CD8-positive, alpha-beta memory T cell (primary cell): ENCODE measurements at regions not wholly inside any gene's neighbourhood (a gene's known extent, or its start where the extent isn't known, plus 50 kb on each side); places are given as distances from the start of the nearest gene placed in this dataset.
A peak's percentile ranks its signal among the peaks of the same experiment; 100 is the strongest.

Source experiments
- CTCF ChIA-PET: fragments of 350-600 bp; sonication (Branson Sonifier 250); formaldehyde crosslinking; loops from one replicate; lab custom pipeline; 2021; ENCODE audit warnings: antibody characterized with exemption; lab: Charles Lee
- POLR2A ChIA-PET: fragments of 350-600 bp; sonication (Branson Sonifier 250); formaldehyde crosslinking; loops from one replicate; lab custom pipeline; 2021; ENCODE audit warnings: antibody characterized with exemption; lab: Charles Lee
- DNase-seq, 5 donors: peaks; one replicate each; pipeline versions ENCODE4 v3.0.0 to v3.0.0-alpha.2; 2020 to 2022; ENCODE audit warnings: mixed read lengths in 1 of 5
- H3K27ac ChIP-seq: one replicate; pipeline ENCODE4 v1.7.0; 2013; ENCODE audit warnings: low read depth, mild to moderate bottlenecking, low read length, moderate library complexity
- H3K27me3 ChIP-seq: 2 replicates; pipeline ENCODE4 v1.7.0; 2013; ENCODE audit warnings: low read length, mild to moderate bottlenecking; ENCODE audit not compliant: insufficient read depth, poor library complexity, severe bottlenecking
- H3K36me3 ChIP-seq: 2 replicates; pipeline ENCODE4 v1.7.0; 2013; ENCODE audit warnings: mild to moderate bottlenecking, low read length, moderate library complexity; ENCODE audit not compliant: insufficient read depth
- H3K4me1 ChIP-seq: 2 replicates; pipeline ENCODE4 v1.7.0; 2013; ENCODE audit warnings: mild to moderate bottlenecking, low read length, moderate library complexity; ENCODE audit not compliant: insufficient read depth
- H3K4me3 ChIP-seq: 2 replicates; pipeline ENCODE4 v1.7.0; 2013; ENCODE audit warnings: mild to moderate bottlenecking, low read length
- H3K9me3 ChIP-seq: 2 replicates; pipeline ENCODE4 v1.7.0; 2013; ENCODE audit warnings: mild to moderate bottlenecking, low read length
- H3K27ac Mint-ChIP-seq, 8 donors: one replicate each; pipeline ENCODE4 v1.8.0; 2020 to 2021; ENCODE audit warnings: mixed read lengths in 8 of 8, mild to moderate bottlenecking in 6 of 8, inconsistent platforms in 3 of 8, moderate library complexity in 3 of 8
- H3K27me3 Mint-ChIP-seq, 2 donors: one replicate each; pipeline ENCODE4 v1.8.0; 2020 to 2021; ENCODE audit warnings: mixed read lengths in 2 of 2, mild to moderate bottlenecking in 1 of 2, moderate library complexity in 1 of 2
- H3K36me3 Mint-ChIP-seq, 3 donors: one replicate each; pipeline ENCODE4 v1.8.0; 2020 to 2021; ENCODE audit warnings: mixed read lengths in 3 of 3, inconsistent platforms in 1 of 3, mild to moderate bottlenecking in 1 of 3
- H3K4me1 Mint-ChIP-seq, 3 donors: one replicate each; pipeline ENCODE4 v1.8.0; 2020 to 2021; ENCODE audit warnings: mixed read lengths in 3 of 3, inconsistent platforms in 1 of 3, mild to moderate bottlenecking in 1 of 3
- H3K4me3 Mint-ChIP-seq, 7 donors: one replicate each; pipeline ENCODE4 v1.8.0; 2020 to 2021; ENCODE audit warnings: mixed read lengths in 7 of 7, mild to moderate bottlenecking in 6 of 7, moderate library complexity in 4 of 7, inconsistent platforms in 2 of 7
- H3K9me3 Mint-ChIP-seq, 5 donors: one replicate each; pipeline ENCODE4 v1.8.0; 2020 to 2022; ENCODE audit warnings: mixed read lengths in 5 of 5, mild to moderate bottlenecking in 3 of 5, moderate library complexity in 2 of 5, inconsistent platforms in 1 of 5

- H3K4me1 Mint-ChIP-seq, result peaks cover 0 to 10% (median 6%) of the 10 kb centered on the region in 3 donors
- Histone ChIP-seq H3K4me1 (no peaks in the 10 kb centered on the region), H3K27me3 (no peaks in the 10 kb centered on the region), H3K27ac (no peak overlapping the region), H3K9me3 (no peaks in the 10 kb centered on the region), H3K4me3 (no peak overlapping the region), H3K36me3 (no peaks in the 10 kb centered on the region)
- no peak for DNase-seq
- no peak overlapping the region for H3K27ac Mint-ChIP-seq
- no peak overlapping the region for H3K4me3 Mint-ChIP-seq
- POLR2A ChIA-PET, result no interaction called here
- peaks cover 3 to 14% (median 4%) of the 10 kb centered on the region in 3 donors for H3K36me3 Mint-ChIP-seq
- CTCF ChIA-PET, result no interaction called here
- peaks cover 11 to 15% of the 10 kb centered on the region in 2 donors for H3K27me3 Mint-ChIP-seq
- peaks cover 0 to 11% (median 4%) of the 10 kb centered on the region in 5 donors for H3K9me3 Mint-ChIP-seq
These were observed 67.3 kb upstream of the STK38L start for GRCh38 chr12:27176765-27177164.

- DNase-seq, result no peak
- POLR2A ChIA-PET, result no interaction called here
These were observed 66.4 kb upstream of the STK38L start for GRCh38 chr12:27177706-27178105.

GRCh38 chr12:27178255-27178654 is 65.8 kb upstream of the STK38L start:
- H3K27ac Mint-ChIP-seq, result no peak overlapping the region
- H3K27ac ChIP-seq, result no peak overlapping the region
- H3K4me3 Mint-ChIP-seq, result no peak overlapping the region

More at GRCh38 chr12:27177706-27178105, 66.4 kb upstream of the STK38L start:
- Mint-ChIP-seq H3K27ac (no peak overlapping the region), H3K4me3 (no peak overlapping the region), H3K27me3 (peaks cover 7 to 15% of the 10 kb centered on the region in 2 donors), H3K36me3 (peaks cover 2 to 5% (median 4%) of the 10 kb centered on the region in 3 donors), H3K4me1 (peaks cover 0 to 10% (median 6%) of the 10 kb centered on the region in 3 donors), H3K9me3 (peaks cover 0 to 3% (median 0%) of the 10 kb centered on the region in 5 donors)
- CTCF ChIA-PET, result no interaction called here
- H3K9me3 ChIP-seq, result no peaks in the 10 kb centered on the region
- no peaks in the 10 kb centered on the region for H3K4me1 ChIP-seq
- no peaks in the 10 kb centered on the region for H3K27me3 ChIP-seq
- H3K27ac ChIP-seq, result no peak overlapping the region
- H3K36me3 ChIP-seq, result no peaks in the 10 kb centered on the region
- no peak overlapping the region for H3K4me3 ChIP-seq

GRCh38 chr12:27178723-27179399 is 65.2 kb upstream of the STK38L start:
- ChIA-PET CTCF (no interaction called here), POLR2A (no interaction called here)
- Mint-ChIP-seq H3K27ac (peak overlapping the region in 1 of 8 donors; percentile 12), H3K4me3 (no peak overlapping the region), H3K4me1 (peaks cover 0 to 10% (median 6%) of the 10 kb centered on the region in 3 donors), H3K36me3 (peaks cover 0 to 3% (median 0%) of the 10 kb centered on the region in 3 donors), H3K27me3 (peaks cover 4 to 12% of the 10 kb centered on the region in 2 donors), H3K9me3 (no peaks in the 10 kb centered on the region)
- H3K27ac ChIP-seq, result no peak overlapping the region
- no peak overlapping the region for H3K4me3 ChIP-seq
- H3K27me3 ChIP-seq, result no peaks in the 10 kb centered on the region
- H3K36me3 ChIP-seq, result no peaks in the 10 kb centered on the region
- H3K9me3 ChIP-seq, result no peaks in the 10 kb centered on the region
- no peak for DNase-seq
- H3K4me1 ChIP-seq, result no peaks in the 10 kb centered on the region

More at GRCh38 chr12:27178255-27178654, 65.8 kb upstream of the STK38L start:
- DNase-seq, result no peak
- Histone ChIP-seq H3K4me1 (no peaks in the 10 kb centered on the region), H3K9me3 (no peaks in the 10 kb centered on the region), H3K27me3 (no peaks in the 10 kb centered on the region), H3K36me3 (no peaks in the 10 kb centered on the region), H3K4me3 (no peak overlapping the region)
- peaks cover under 1 to 3% (median 2%) of the 10 kb centered on the region in 3 donors for H3K36me3 Mint-ChIP-seq
- ChIA-PET CTCF (no interaction called here), POLR2A (no interaction called here)
- peaks cover 0 to 10% (median 6%) of the 10 kb centered on the region in 3 donors for H3K4me1 Mint-ChIP-seq
- H3K27me3 Mint-ChIP-seq, result peaks cover 5 to 13% of the 10 kb centered on the region in 2 donors
- H3K9me3 Mint-ChIP-seq, result peaks cover 0 to 2% (median 0%) of the 10 kb centered on the region in 5 donors

GRCh38 chr12:27179400-27180214 is 64.5 kb upstream of the STK38L start:
- CTCF ChIA-PET, result interaction anchor here (0.8 kb wide), 1 partner anchor 64 kb away, joined by 3 read pairs; the partner anchor contains the start of gene STK38L
- POLR2A ChIA-PET, result no interaction called here
- no peak overlapping the region for H3K4me3 Mint-ChIP-seq
- peaks cover 4 to 12% of the 10 kb centered on the region in 2 donors for H3K27me3 Mint-ChIP-seq
- Histone ChIP-seq H3K27ac (no peak overlapping the region), H3K4me1 (no peaks in the 10 kb centered on the region), H3K9me3 (no peaks in the 10 kb centered on the region), H3K4me3 (no peak overlapping the region), H3K36me3 (no peaks in the 10 kb centered on the region), H3K27me3 (no peaks in the 10 kb centered on the region)
- H3K9me3 Mint-ChIP-seq, result no peaks in the 10 kb centered on the region
- peaks cover 0 to 10% (median 6%) of the 10 kb centered on the region in 3 donors for H3K4me1 Mint-ChIP-seq
- H3K36me3 Mint-ChIP-seq, result peaks cover 0 to 3% (median 0%) of the 10 kb centered on the region in 3 donors
- no peak for DNase-seq
- H3K27ac Mint-ChIP-seq, result peak overlapping the region in 1 of 8 donors; percentile 12

GRCh38 chr12:27180906-27181505 is 63.1 kb upstream of the STK38L start:
- no peak overlapping the region for H3K27ac ChIP-seq

GRCh38 chr12:27183342-27183741 is 60.7 kb upstream of the STK38L start:
- ChIA-PET CTCF (no interaction called here), POLR2A (no interaction called here)

More at GRCh38 chr12:27180906-27181505, 63.1 kb upstream of the STK38L start:
- H3K4me3 Mint-ChIP-seq, result no peak overlapping the region
- no peak for DNase-seq
- H3K36me3 Mint-ChIP-seq, result no peaks in the 10 kb centered on the region
- H3K27me3 Mint-ChIP-seq, result peaks cover 4 to 7% of the 10 kb centered on the region in 2 donors
- Histone ChIP-seq H3K9me3 (no peaks in the 10 kb centered on the region), H3K36me3 (no peaks in the 10 kb centered on the region), H3K4me3 (no peak overlapping the region), H3K4me1 (no peaks in the 10 kb centered on the region), H3K27me3 (no peaks in the 10 kb centered on the region)
- no peak overlapping the region for H3K27ac Mint-ChIP-seq
- H3K4me1 Mint-ChIP-seq, result peaks cover 6 to 20% (median 17%) of the 10 kb centered on the region in 3 donors
- ChIA-PET CTCF (no interaction called here), POLR2A (no interaction called here)
- H3K9me3 Mint-ChIP-seq, result no peaks in the 10 kb centered on the region

More at GRCh38 chr12:27183342-27183741, 60.7 kb upstream of the STK38L start:
- no peak for DNase-seq
- no peaks in the 10 kb centered on the region for H3K36me3 ChIP-seq
- Mint-ChIP-seq H3K27ac (no peak overlapping the region), H3K27me3 (no peaks in the 10 kb centered on the region), H3K4me1 (peaks cover 6 to 20% (median 17%) of the 10 kb centered on the region in 3 donors), H3K9me3 (no peaks in the 10 kb centered on the region), H3K4me3 (no peak overlapping the region), H3K36me3 (no peaks in the 10 kb centered on the region)
- H3K27me3 ChIP-seq, result no peaks in the 10 kb centered on the region
- H3K9me3 ChIP-seq, result no peaks in the 10 kb centered on the region
- no peak overlapping the region for H3K27ac ChIP-seq
- no peak overlapping the region for H3K4me3 ChIP-seq
- no peaks in the 10 kb centered on the region for H3K4me1 ChIP-seq
